ENCODE measurements at regions not wholly inside any gene's neighbourhood (a gene's known extent, or its start where the extent isn't known, plus 50 kb on each side); places are given as distances from the start of the nearest gene placed in this dataset.

DNA sequence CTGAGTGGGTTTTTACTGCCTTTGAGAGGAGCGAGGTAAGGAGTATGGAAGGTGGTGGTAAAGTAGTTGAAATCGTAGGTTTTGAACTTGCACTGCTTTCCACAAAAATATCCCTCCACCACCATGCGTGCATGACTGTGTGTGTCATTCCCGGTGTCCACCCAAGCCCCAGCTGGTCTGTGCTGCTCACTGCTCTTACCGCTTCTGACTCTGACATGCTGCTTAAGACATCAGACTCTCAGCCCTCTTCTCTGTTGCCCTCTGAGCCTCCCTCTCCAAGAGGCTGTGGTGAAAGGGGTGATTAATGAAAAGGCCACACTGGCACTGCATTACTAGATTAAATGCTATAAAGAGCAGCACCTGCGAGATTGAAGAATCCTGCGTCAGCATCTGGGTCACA lies 128.7 kb downstream of the SPATA19 start:
- DNase-seq (ENCODE audit: low read depth, low spot score) = no peak
- ChIA-PET POLR2A (no interaction called here), CTCF (no interaction called here)
- no peak overlapping the region for H3K4me3 ChIP-seq (ENCODE audit: low read depth in 2 of 2, low read length in 2 of 2)
- no peak overlapping the region for H3K27ac ChIP-seq (ENCODE audit: low read length)
- in situ Hi-C loops (cut with HindIII; ENCODE audit: low pct_unique_long_range_greater_than_20kb, low sequenced_read_pairs) = no loop called here
- H3K27me3 ChIP-seq (ENCODE audit: control insufficient read depth, insufficient read depth, low read length) = peaks cover 5% of the 10 kb centered on the region; the same call in 1 of the 2 replicates
- no TSS peak for BruUV-seq (replicated peaks)
- no peak for TF ChIP-seq POLR2AphosphoS5 (IDR thresholded peaks at IDR 0.05; ENCODE audit: low read depth, low read length)
- TF ChIP-seq REST (IDR thresholded peaks at IDR 0.05; ENCODE audit: insufficient read depth in 1 of 2, low read depth in 2 of 2, low read length in 1 of 2) = no peak
- TF ChIP-seq, protein P1, sequence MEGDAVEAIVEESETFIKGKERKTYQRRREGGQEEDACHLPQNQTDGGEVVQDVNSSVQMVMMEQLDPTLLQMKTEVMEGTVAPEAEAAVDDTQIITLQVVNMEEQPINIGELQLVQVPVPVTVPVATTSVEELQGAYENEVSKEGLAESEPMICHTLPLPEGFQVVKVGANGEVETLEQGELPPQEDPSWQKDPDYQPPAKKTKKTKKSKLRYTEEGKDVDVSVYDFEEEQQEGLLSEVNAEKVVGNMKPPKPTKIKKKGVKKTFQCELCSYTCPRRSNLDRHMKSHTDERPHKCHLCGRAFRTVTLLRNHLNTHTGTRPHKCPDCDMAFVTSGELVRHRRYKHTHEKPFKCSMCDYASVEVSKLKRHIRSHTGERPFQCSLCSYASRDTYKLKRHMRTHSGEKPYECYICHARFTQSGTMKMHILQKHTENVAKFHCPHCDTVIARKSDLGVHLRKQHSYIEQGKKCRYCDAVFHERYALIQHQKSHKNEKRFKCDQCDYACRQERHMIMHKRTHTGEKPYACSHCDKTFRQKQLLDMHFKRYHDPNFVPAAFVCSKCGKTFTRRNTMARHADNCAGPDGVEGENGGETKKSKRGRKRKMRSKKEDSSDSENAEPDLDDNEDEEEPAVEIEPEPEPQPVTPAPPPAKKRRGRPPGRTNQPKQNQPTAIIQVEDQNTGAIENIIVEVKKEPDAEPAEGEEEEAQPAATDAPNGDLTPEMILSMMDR (IDR thresholded peaks at IDR 0.05) = no peak
- no peak for TF ChIP-seq SIN3A (IDR thresholded peaks at IDR 0.05; ENCODE audit: borderline replicate concordance, insufficient read depth, low read depth, low read length)
- TF ChIP-seq TCF7L2 (IDR thresholded peaks at IDR 0.05; ENCODE audit: low read depth, low read length) = no peak
- no peaks in the 10 kb centered on the region for H3K9me3 ChIP-seq (ENCODE audit: control insufficient read depth, insufficient read depth, low read depth, low read length)
- intact Hi-C loops (cut with micrococcal nuclease; ENCODE audit: unreplicated experiment) = no loop called here
- no peaks in the 10 kb centered on the region for H3K4me1 ChIP-seq (ENCODE audit: control insufficient read depth, insufficient read depth, low read length)
- no peak for ATAC-seq
- no peaks in the 10 kb centered on the region for H3K36me3 ChIP-seq (ENCODE audit: control insufficient read depth, insufficient read depth, low read length)

GRCh38 chr11:133715602-133716001 lies 129.7 kb downstream of the SPATA19 start:
- ChIA-PET POLR2A (no interaction called here), CTCF (no interaction called here)
- Histone ChIP-seq H3K36me3 (ENCODE audit: control insufficient read depth, insufficient read depth, low read length) (no peaks in the 10 kb centered on the region), H3K27me3 (ENCODE audit: control insufficient read depth, insufficient read depth, low read length) (peaks cover 5% of the 10 kb centered on the region; the same call in 1 of the 2 replicates), H3K27ac (ENCODE audit: low read length) (no peak overlapping the region), H3K9me3 (ENCODE audit: control insufficient read depth, insufficient read depth, low read depth, low read length) (no peaks in the 10 kb centered on the region), H3K4me1 (ENCODE audit: control insufficient read depth, insufficient read depth, low read length) (no peaks in the 10 kb centered on the region), H3K4me3 (ENCODE audit: low read depth in 2 of 2, low read length in 2 of 2) (no peak overlapping the region)
- no peak for DNase-seq (ENCODE audit: low read depth, low spot score)
- no TSS peak for BruUV-seq (replicated peaks)
- intact Hi-C loops (cut with micrococcal nuclease; ENCODE audit: unreplicated experiment) = no loop called here
- TF ChIP-seq, protein P1 (IDR thresholded peaks at IDR 0.05) = no peak
- TF ChIP-seq SIN3A (IDR thresholded peaks at IDR 0.05; ENCODE audit: borderline replicate concordance, insufficient read depth, low read depth, low read length) (no peak), REST (IDR thresholded peaks at IDR 0.05; ENCODE audit: insufficient read depth in 1 of 2, low read depth in 2 of 2, low read length in 1 of 2) (no peak), POLR2AphosphoS5 (IDR thresholded peaks at IDR 0.05; ENCODE audit: low read depth, low read length) (no peak), TCF7L2 (IDR thresholded peaks at IDR 0.05; ENCODE audit: low read depth, low read length) (no peak)
- no peak for ATAC-seq
- in situ Hi-C loops (cut with HindIII; ENCODE audit: low pct_unique_long_range_greater_than_20kb, low sequenced_read_pairs) = no loop called here

All from Panc1 (cell line).